ENCODE measurements at regions not wholly inside any gene's neighbourhood (a gene's known extent, or its start where the extent isn't known, plus 50 kb on each side); places are given as distances from the start of the nearest gene placed in this dataset.

DNA sequence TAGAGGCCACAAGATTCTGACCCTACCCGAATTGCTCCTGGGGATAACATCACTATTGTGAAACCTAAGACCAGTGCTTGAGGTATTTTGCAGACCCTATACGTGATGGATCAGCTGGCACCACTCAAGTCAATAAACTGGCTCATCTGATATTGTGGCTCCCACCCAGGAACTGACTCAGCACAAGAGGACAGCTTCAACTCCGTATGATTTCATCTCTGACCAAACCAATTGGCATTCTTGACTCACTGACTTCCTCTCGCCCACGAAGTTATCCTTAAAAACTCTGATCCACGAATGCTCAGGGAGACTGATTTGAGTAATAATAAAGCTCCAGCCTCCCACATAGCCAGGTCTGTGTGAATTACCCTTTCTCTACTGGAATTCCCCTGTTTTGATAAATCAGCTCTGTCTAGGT lies 1036.1 kb upstream of the TMEM132C start:
- no peaks in the 10 kb centered on the region for H3K9me3 ChIP-seq (ENCODE audit: insufficient read depth, low read length)
- H3K27me3 ChIP-seq (ENCODE audit: low read length): no peaks in the 10 kb centered on the region
- no peak overlapping the region for H2AFZ ChIP-seq (ENCODE audit: low read depth, low read length, severe bottlenecking)
- H3K9me2 ChIP-seq (replicated peaks; ENCODE audit: insufficient read depth, low read length): no peaks in the 10 kb centered on the region
- H3K79me2 ChIP-seq (ENCODE audit: insufficient read depth, low read length): no peaks in the 10 kb centered on the region
- H3K4me3 ChIP-seq (ENCODE audit: insufficient read depth, low read length, poor library complexity, severe bottlenecking): no peak overlapping the region
- H4K20me1 ChIP-seq (ENCODE audit: low read depth, low read length): no peaks in the 10 kb centered on the region
- no peaks in the 10 kb centered on the region for H3K36me3 ChIP-seq (ENCODE audit: low read length)
- H3K4me2 ChIP-seq (ENCODE audit: low read depth, low read length, poor library complexity, severe bottlenecking): no peak overlapping the region
- no peak overlapping the region for H3K27ac ChIP-seq (ENCODE audit: low read depth, low read length)
- no peak overlapping the region for H3K9ac ChIP-seq (ENCODE audit: low read length)
- no peaks in the 10 kb centered on the region for H3F3A ChIP-seq (ENCODE audit: insufficient read depth)
- TF ChIP-seq, protein P1, sequence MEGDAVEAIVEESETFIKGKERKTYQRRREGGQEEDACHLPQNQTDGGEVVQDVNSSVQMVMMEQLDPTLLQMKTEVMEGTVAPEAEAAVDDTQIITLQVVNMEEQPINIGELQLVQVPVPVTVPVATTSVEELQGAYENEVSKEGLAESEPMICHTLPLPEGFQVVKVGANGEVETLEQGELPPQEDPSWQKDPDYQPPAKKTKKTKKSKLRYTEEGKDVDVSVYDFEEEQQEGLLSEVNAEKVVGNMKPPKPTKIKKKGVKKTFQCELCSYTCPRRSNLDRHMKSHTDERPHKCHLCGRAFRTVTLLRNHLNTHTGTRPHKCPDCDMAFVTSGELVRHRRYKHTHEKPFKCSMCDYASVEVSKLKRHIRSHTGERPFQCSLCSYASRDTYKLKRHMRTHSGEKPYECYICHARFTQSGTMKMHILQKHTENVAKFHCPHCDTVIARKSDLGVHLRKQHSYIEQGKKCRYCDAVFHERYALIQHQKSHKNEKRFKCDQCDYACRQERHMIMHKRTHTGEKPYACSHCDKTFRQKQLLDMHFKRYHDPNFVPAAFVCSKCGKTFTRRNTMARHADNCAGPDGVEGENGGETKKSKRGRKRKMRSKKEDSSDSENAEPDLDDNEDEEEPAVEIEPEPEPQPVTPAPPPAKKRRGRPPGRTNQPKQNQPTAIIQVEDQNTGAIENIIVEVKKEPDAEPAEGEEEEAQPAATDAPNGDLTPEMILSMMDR (IDR thresholded peaks at IDR 0.05; ENCODE audit: insufficient read depth, low read length, poor library complexity, severe bottlenecking): no peak
- no peak for TF ChIP-seq EZH2phosphoT487 (conservative IDR thresholded peaks at IDR 0.05; ENCODE audit: low read length)

DNA sequence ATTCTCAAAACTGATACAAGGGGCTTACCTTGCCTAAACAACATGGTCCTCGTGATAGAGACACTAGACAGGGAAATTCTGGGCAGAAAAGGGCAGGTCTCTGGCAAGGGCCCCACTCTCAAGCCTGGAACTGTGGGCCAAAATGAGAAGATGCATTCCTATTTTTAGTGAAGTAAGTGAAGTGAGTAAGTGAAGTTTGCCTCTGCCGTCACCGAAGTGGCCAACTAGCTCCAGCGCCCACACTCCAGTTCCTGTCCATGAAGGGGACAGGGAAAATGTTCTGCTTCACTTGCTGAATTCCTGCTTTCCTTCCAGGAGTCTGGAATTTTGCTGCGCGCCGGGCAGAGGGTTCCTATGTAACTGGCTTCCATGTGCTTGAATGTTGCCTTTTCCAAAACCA lies 1035.6 kb upstream of the TMEM132C start:
- H3K9ac ChIP-seq (ENCODE audit: low read length): no peak overlapping the region
- no peaks in the 10 kb centered on the region for H3K27me3 ChIP-seq (ENCODE audit: low read length)
- no peaks in the 10 kb centered on the region for H4K20me1 ChIP-seq (ENCODE audit: low read depth, low read length)
- H2AFZ ChIP-seq (ENCODE audit: low read depth, low read length, severe bottlenecking): no peak overlapping the region
- no peaks in the 10 kb centered on the region for H3K79me2 ChIP-seq (ENCODE audit: insufficient read depth, low read length)
- H3K9me2 ChIP-seq (replicated peaks; ENCODE audit: insufficient read depth, low read length): no peaks in the 10 kb centered on the region
- no peaks in the 10 kb centered on the region for H3F3A ChIP-seq (ENCODE audit: insufficient read depth)
- no peaks in the 10 kb centered on the region for H3K36me3 ChIP-seq (ENCODE audit: low read length)
- H3K9me3 ChIP-seq (ENCODE audit: insufficient read depth, low read length): no peaks in the 10 kb centered on the region
- TF ChIP-seq, protein P1 (IDR thresholded peaks at IDR 0.05; ENCODE audit: insufficient read depth, low read length, poor library complexity, severe bottlenecking): no peak
- no peak for TF ChIP-seq EZH2phosphoT487 (conservative IDR thresholded peaks at IDR 0.05; ENCODE audit: low read length)
- no peak overlapping the region for H3K27ac ChIP-seq (ENCODE audit: low read depth, low read length)
- H3K4me3 ChIP-seq (ENCODE audit: insufficient read depth, low read length, poor library complexity, severe bottlenecking): no peak overlapping the region
- no peak overlapping the region for H3K4me2 ChIP-seq (ENCODE audit: low read depth, low read length, poor library complexity, severe bottlenecking)

DNA sequence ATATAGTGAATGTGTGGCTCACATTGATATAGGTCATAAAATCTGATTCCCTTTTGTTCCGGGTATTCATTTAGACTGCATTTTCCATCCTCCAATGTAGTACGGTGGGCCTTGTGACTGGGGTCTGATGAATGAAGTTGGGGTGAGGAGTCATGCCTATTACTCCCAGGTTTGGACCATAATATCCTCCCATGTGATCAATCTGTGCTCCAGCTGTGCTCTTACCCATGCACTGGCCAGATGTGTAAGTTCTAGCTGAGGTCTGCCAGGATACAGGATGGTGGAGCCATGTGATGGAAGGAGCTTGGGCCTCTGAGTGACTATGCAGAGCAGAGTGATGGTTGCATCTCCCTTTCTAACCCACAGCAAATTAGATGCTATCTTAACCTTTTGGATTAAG lies 1034.0 kb upstream of the TMEM132C start:
- Histone ChIP-seq H3K4me3 (ENCODE audit: insufficient read depth, low read length, poor library complexity, severe bottlenecking) (no peak overlapping the region), H3F3A (ENCODE audit: insufficient read depth) (no peaks in the 10 kb centered on the region), H3K9me3 (ENCODE audit: insufficient read depth, low read length) (no peaks in the 10 kb centered on the region), H2AFZ (ENCODE audit: low read depth, low read length, severe bottlenecking) (no peak overlapping the region), H3K9me2 (replicated peaks; ENCODE audit: insufficient read depth, low read length) (no peaks in the 10 kb centered on the region), H3K4me2 (ENCODE audit: low read depth, low read length, poor library complexity, severe bottlenecking) (no peak overlapping the region), H3K79me2 (ENCODE audit: insufficient read depth, low read length) (no peaks in the 10 kb centered on the region), H3K27me3 (ENCODE audit: low read length) (no peaks in the 10 kb centered on the region), H3K9ac (ENCODE audit: low read length) (no peak overlapping the region), H3K36me3 (ENCODE audit: low read length) (no peaks in the 10 kb centered on the region), H3K27ac (ENCODE audit: low read depth, low read length) (no peak overlapping the region), H4K20me1 (ENCODE audit: low read depth, low read length) (no peaks in the 10 kb centered on the region)
- TF ChIP-seq EZH2phosphoT487 (conservative IDR thresholded peaks at IDR 0.05; ENCODE audit: low read length): no peak
- TF ChIP-seq, protein P1 (IDR thresholded peaks at IDR 0.05; ENCODE audit: insufficient read depth, low read length, poor library complexity, severe bottlenecking): no peak
